SH-SY5Y (cell line): ENCODE measurements at regions not wholly inside any gene's neighbourhood (a gene's known extent, or its start where the extent isn't known, plus 50 kb on each side); places are given as distances from the start of the nearest gene placed in this dataset.

Experiments used
- GATA2 ChIP-seq: IDR thresholded peaks from 2 replicates; pipeline ENCODE4 v1.6.1; 2011; ENCODE audit warnings: mild to moderate bottlenecking, low read depth, low read length
- GATA3 ChIP-seq: IDR thresholded peaks from 2 replicates; pipeline ENCODE4 v1.6.1; 2011; ENCODE audit warnings: low read depth, mild to moderate bottlenecking, low read length, moderate library complexity

- TF ChIP-seq GATA2 (no peak), GATA3 (no peak)
Measured at GRCh38 chr10:21158301-21158700, 261.2 kb upstream of the NEBL start.
